A673 (cell line): ENCODE measurements at regions not wholly inside any gene's neighbourhood (a gene's known extent, or its start where the extent isn't known, plus 50 kb on each side); places are given as distances from the start of the nearest gene placed in this dataset.

Experiments
- BruUV-seq: library from RNA; stranded (reverse); fragments of 400-500 nt; replicated peaks from 2 replicates; lab custom pipeline; 2021; lab: Mats Ljungman, UMichigan
- CTCF ChIA-PET: fragments of 300-600 bp; sonication (Branson Sonifier 250); formaldehyde crosslinking; loops from one replicate; lab custom pipeline; 2022; ENCODE audit warnings: antibody characterized with exemption; lab: Charles Lee
- POLR2A ChIA-PET: fragments of 300-600 bp; sonication (Branson Sonifier 250); formaldehyde crosslinking; loops from one replicate; lab custom pipeline; 2022; ENCODE audit warnings: antibody characterized with exemption; ENCODE audit not compliant: low non-redundant PET; lab: Charles Lee
- DNase-seq: peaks from one replicate; pipeline ENCODE4 v3.0.0-alpha.2; 2015; ENCODE audit warnings: low spot score
- H3K27ac ChIP-seq: fragments of 200-600 bp; sonication (generic); 2 replicates; pipeline ENCODE4 v1.5.1; 2016; ENCODE audit warnings: mixed run types, low read depth, mild to moderate bottlenecking, mixed read lengths, antibody characterized with exemption, low read length; ENCODE audit not compliant: poor library complexity, severe bottlenecking
- H3K27me3 ChIP-seq: fragments of 200-600 bp; sonication (generic); replicated peaks from 2 replicates; pipeline ENCODE4 v1.6.1; 2017; ENCODE audit warnings: mixed run types, low read depth, mild to moderate bottlenecking, mixed read lengths, antibody characterized with exemption, low read length; ENCODE audit not compliant: insufficient read depth, poor library complexity
- H3K36me3 ChIP-seq: fragments of 200-600 bp; sonication (generic); 2 replicates; pipeline ENCODE4 v1.6.1; 2016; ENCODE audit warnings: mixed run types, mild to moderate bottlenecking, mixed read lengths, antibody characterized with exemption, low read length; ENCODE audit not compliant: insufficient read depth, poor library complexity, severe bottlenecking
- H3K4me1 ChIP-seq: fragments of 200-600 bp; sonication (generic); 2 replicates; pipeline ENCODE4 v1.6.1; 2017; ENCODE audit warnings: mixed run types, mild to moderate bottlenecking, mixed read lengths, antibody characterized with exemption, low read length; ENCODE audit not compliant: insufficient read depth, poor library complexity, severe bottlenecking
- H3K4me3 ChIP-seq: fragments of 200-600 bp; sonication (generic); 2 replicates; pipeline ENCODE4 v1.5.1; 2016; ENCODE audit warnings: low read depth, mixed run types, mild to moderate bottlenecking, mixed read lengths, low read length; ENCODE audit not compliant: poor library complexity, severe bottlenecking
- H3K9me3 ChIP-seq: fragments of 200-600 bp; sonication (generic); 2 replicates; pipeline ENCODE4 v1.6.1; 2016; ENCODE audit warnings: mixed run types, low read depth, mild to moderate bottlenecking, mixed read lengths, antibody characterized with exemption, low read length; ENCODE audit not compliant: poor library complexity, severe bottlenecking
- EZH2 ChIP-seq: fragments of 200-600 bp; sonication (generic); IDR thresholded peaks from 2 replicates; pipeline ENCODE4 v1.6.1; 2017; ENCODE audit warnings: borderline replicate concordance, low read depth, mild to moderate bottlenecking, mixed read lengths, antibody characterized with exemption, low read length; ENCODE audit not compliant: poor library complexity, severe bottlenecking
- intact Hi-C: fragments of 100-400 bp; cut with micrococcal nuclease; formaldehyde crosslinking; loops from one replicate; pipeline ENCODE4 v1.10.0; 2022; ENCODE audit not compliant: unreplicated experiment
- TF ChIP-seq, protein P1 (sequence below): fragments of 300-800, 200-600 bp; sonication (generic); conservative IDR thresholded peaks from 2 replicates; pipeline ENCODE4 v1.5.1; 2017; ENCODE audit warnings: low read depth, mild to moderate bottlenecking, antibody characterized with exemption, low read length, moderate library complexity, mixed read lengths

DNA sequence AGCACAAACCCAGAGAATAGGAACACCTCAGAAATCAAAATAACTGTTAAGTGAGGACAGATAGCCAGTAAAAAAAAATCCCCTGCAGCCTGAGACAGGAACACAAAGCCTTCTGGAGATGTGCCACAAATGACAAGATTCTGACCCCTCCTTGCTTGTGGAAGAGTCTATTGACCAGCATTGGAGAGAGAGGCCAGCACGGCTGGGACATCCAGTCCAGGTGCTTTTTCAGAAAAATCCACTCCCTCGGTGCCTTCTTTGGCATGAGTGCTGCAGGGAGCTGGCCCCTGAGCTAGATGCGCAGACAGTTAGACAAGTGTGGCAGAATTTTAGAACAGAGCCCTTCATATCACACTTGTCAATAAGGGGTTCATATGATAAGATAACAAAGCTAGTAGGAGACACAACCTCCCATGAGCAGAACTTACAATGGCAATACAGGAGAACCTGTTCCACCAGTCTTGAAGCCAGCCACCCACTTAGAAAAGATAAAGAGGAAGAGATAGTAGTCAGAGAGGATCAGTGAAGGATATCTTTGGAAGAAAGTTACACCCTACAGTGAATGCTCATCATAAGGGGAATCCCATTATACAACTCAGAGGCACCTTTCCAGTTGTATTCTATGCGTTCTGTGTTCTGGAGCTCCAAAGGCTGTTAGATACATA, 298.4 kb downstream of the TLE1 start:
- Histone ChIP-seq H3K36me3 (no peaks in the 10 kb centered on the region), H3K9me3 (no peaks in the 10 kb centered on the region), H3K27ac (no peak overlapping the region), H3K4me1 (peaks cover 9% of the 10 kb centered on the region), H3K4me3 (no peak overlapping the region), H3K27me3 (no peaks in the 10 kb centered on the region)
- POLR2A ChIA-PET: no interaction called here
- CTCF ChIA-PET: no interaction called here
- TF ChIP-seq, protein P1, sequence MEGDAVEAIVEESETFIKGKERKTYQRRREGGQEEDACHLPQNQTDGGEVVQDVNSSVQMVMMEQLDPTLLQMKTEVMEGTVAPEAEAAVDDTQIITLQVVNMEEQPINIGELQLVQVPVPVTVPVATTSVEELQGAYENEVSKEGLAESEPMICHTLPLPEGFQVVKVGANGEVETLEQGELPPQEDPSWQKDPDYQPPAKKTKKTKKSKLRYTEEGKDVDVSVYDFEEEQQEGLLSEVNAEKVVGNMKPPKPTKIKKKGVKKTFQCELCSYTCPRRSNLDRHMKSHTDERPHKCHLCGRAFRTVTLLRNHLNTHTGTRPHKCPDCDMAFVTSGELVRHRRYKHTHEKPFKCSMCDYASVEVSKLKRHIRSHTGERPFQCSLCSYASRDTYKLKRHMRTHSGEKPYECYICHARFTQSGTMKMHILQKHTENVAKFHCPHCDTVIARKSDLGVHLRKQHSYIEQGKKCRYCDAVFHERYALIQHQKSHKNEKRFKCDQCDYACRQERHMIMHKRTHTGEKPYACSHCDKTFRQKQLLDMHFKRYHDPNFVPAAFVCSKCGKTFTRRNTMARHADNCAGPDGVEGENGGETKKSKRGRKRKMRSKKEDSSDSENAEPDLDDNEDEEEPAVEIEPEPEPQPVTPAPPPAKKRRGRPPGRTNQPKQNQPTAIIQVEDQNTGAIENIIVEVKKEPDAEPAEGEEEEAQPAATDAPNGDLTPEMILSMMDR: no peak
- TF ChIP-seq EZH2: no peak
- BruUV-seq: no TSS peak
- intact Hi-C loops: no loop called here
- DNase-seq: no peak

DNA sequence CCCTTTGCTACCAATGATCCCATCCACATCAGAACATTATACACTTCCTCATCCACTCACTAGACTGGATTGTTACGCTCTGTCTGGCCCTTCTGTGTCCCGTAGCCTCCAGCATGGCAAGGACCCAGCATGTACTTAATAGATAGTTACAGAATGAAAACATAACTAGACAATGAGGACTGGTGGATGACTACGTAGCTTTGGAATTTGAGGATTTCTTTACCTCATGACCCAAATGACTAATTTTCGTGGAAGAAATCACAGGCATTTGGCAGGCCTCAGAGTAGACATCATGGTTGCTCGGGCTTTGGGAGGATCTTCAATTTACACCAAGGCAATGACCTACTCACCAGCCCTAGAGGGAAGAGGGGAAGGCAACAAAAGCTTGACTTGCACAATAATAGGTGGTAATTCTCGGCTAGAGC, 299.8 kb downstream of the TLE1 start:
- intact Hi-C loops: no loop called here

DNA sequence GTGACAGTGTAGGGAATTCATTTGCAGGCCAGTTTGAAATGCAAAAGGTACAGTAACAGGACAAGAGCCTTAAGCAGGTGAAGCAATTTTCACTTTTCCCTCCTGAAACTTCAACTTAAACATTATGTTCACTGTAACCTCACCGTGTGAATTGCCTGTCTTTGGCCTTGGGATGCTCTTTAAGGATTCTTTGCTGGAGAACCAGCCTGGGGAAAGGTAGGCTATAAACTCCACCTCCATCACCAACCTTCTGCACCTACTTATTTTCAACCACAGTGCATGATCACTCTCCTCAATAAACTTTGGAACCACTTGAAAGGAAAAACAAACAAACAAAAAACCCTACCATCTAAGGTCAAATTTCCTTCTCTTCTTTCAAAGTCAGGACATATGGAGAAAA, 300.5 kb downstream of the TLE1 start:
- Histone ChIP-seq H3K27me3 (no peaks in the 10 kb centered on the region), H3K9me3 (no peaks in the 10 kb centered on the region), H3K4me1 (no peaks in the 10 kb centered on the region), H3K27ac (no peak overlapping the region), H3K4me3 (no peak overlapping the region), H3K36me3 (no peaks in the 10 kb centered on the region)
- ChIA-PET CTCF (no interaction called here), POLR2A (no interaction called here)
- TF ChIP-seq, protein P1: no peak
- TF ChIP-seq EZH2: no peak
- intact Hi-C loops: no loop called here
- BruUV-seq: no TSS peak
- no peak for DNase-seq

More for the DNA sequence above, 299.8 kb downstream of the TLE1 start:
- Histone ChIP-seq H3K36me3 (no peaks in the 10 kb centered on the region), H3K4me1 (peaks cover 5% of the 10 kb centered on the region), H3K27me3 (no peaks in the 10 kb centered on the region), H3K27ac (no peak overlapping the region), H3K9me3 (no peaks in the 10 kb centered on the region), H3K4me3 (no peak overlapping the region)
- DNase-seq: no peak
- POLR2A ChIA-PET: no interaction called here
- no TSS peak for BruUV-seq
- TF ChIP-seq, protein P1: no peak
- no peak for TF ChIP-seq EZH2
- CTCF ChIA-PET: no interaction called here
